T-helper 2 cell treated with Interferon-gamma antibody and Interleukin-4, amounts not matched to agents 5 μg/mL and 100 μg/mL, for 36 hours (primary cell): ENCODE measurements at regions not wholly inside any gene's neighbourhood (a gene's known extent, or its start where the extent isn't known, plus 50 kb on each side); places are given as distances from the start of the nearest gene placed in this dataset.
"Not testable (repeated sequence)": the region's sequence is repeated elsewhere in the genome, so short reads cannot be mapped to it uniquely, and the experiment has no call there.

Experiments
- DNase-seq: peaks from one replicate; pipeline ENCODE4 v3.0.0; 2021; ENCODE audit warnings: low spot score
- H3K27ac Mint-ChIP-seq: one replicate; pipeline ENCODE4 v1.8.0; 2021; ENCODE audit warnings: mild to moderate bottlenecking, mixed read lengths
- H3K27me3 Mint-ChIP-seq: one replicate; pipeline ENCODE4 v1.8.0; 2021; ENCODE audit warnings: low read depth, mixed read lengths
- H3K36me3 Mint-ChIP-seq: one replicate; pipeline ENCODE4 v1.8.0; 2021; ENCODE audit warnings: low read depth, mixed read lengths
- H3K4me1 Mint-ChIP-seq: one replicate; pipeline ENCODE4 v1.8.0; 2021; ENCODE audit warnings: low read depth, mixed read lengths
- H3K4me3 Mint-ChIP-seq: one replicate; pipeline ENCODE4 v1.8.0; 2022; ENCODE audit warnings: mild to moderate bottlenecking, moderate library complexity, mixed read lengths
- H3K9me3 Mint-ChIP-seq: one replicate; pipeline ENCODE4 v1.8.0; 2021; ENCODE audit warnings: mixed read lengths

DNA sequence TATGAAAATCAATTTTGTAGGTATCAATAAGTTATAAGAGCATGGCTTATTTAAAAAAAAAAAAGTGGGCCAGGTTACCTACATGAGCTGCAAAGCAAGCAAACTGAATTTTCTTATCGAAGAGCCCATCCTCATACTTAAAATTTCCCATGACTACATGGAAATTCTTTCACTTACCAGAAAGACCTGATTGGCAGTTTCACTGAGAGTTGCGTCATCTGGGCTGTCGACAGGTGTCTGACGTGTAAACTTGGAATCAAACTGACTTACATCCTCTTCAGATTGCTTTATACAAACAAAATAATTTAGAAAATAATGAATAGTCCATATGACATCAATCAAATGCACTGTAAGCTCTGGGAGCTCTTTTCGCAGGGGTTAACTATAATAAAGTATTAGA is 149.1 kb upstream of the EFCAB3 start:
- H3K27ac Mint-ChIP-seq, H3K9me3 Mint-ChIP-seq, H3K4me3 Mint-ChIP-seq, DNase-seq, H3K4me1 Mint-ChIP-seq, H3K27me3 Mint-ChIP-seq, H3K36me3 Mint-ChIP-seq: not testable (repeated sequence)

DNA sequence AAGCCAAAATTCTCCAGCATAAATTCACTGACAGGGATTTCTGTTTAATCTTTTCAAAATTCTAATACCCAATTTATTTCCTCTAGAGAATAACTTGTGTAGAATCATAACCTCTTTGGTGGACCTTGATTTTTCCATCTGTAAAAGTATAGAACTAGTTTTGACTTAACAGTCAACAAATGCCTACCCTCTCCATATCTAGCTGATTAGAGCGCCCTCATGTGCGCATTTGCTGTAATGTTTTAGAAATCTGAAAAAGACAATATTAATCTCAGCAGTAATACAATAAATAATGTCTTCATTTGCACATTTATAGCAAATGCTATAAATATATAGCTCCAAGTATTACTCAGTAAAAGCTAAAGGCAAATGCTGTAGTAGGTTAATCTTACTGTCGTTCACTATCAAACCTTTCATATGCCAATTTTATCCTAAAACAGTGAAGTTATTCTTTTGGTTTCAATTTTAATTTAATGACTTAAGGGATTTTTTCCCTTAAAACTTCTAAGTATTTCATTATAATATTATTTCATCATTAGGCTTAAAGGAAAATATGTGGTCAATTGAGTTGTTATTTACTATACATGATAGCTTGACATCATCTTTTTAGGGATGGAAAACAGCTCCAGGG is 153.6 kb upstream of the EFCAB3 start:
- H3K36me3 Mint-ChIP-seq, DNase-seq, H3K27me3 Mint-ChIP-seq, H3K27ac Mint-ChIP-seq, H3K4me3 Mint-ChIP-seq, H3K4me1 Mint-ChIP-seq, H3K9me3 Mint-ChIP-seq: not testable (repeated sequence)

- not testable (repeated sequence) for H3K4me1 Mint-ChIP-seq, DNase-seq, H3K27me3 Mint-ChIP-seq, H3K4me3 Mint-ChIP-seq, H3K27ac Mint-ChIP-seq, H3K9me3 Mint-ChIP-seq, H3K36me3 Mint-ChIP-seq
These were observed 156.8 kb upstream of the EFCAB3 start for GRCh38 chr17:62223585-62223984.

DNA sequence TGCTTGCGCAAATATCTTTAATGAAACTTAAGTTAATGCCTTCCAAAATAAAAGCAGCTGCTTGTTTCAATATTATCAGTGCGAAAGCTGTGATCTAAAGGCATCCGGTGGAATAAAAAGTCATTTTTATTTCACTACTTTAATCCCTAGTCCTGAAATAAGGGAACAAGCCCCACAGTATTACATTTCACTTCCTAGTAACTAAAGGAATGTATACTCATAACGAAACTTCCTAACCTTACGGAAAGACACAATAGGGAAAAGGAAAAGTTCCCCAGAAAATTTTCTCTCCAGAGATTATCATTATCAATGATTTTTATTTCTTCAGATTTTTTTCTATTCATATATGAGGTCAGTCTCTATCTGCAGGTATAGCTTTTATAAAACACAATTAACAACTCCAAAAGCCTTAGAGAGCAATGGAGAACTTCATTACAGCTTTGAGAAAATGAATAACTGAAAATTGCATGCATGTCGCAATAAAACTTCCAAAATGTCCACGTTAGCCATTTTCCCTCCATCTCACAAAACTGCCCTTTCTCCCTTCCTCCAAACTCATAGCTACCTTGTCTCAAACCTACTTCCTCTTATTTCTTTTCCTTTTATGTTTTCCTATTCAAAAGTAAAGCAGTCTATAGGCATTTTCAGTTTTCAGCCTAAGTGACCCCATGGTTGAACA is 154.3 kb upstream of the MED13 start:
- Mint-ChIP-seq H3K4me3 (no peak overlapping the region), H3K4me1 (no peaks in the 10 kb centered on the region), H3K9me3 (no peaks in the 10 kb centered on the region), H3K27ac (no peak overlapping the region), H3K27me3 (peaks cover 9% of the 10 kb centered on the region), H3K36me3 (no peaks in the 10 kb centered on the region)
- no peak for DNase-seq

DNA sequence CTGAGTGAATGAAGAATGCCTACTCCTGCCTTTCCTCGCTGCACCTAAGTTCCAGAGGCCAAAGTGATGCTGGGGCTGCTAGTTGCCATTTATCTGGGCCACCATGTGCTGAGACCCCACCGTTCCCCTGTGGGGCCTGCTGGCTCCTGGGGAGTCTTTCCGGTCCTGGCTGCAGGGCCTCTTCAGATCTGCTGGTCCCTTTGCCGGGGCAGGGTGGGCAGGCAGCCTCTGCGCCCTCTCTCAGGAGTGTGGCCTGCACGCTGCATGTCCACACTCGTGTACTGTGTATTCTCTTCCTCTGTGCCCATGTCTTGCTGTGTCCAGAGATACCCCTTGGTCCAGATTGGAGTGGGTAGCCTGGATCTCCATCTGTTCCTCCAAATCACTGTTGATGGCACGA is 151.8 kb upstream of the MED13 start:
- Mint-ChIP-seq H3K4me1 (no peaks in the 10 kb centered on the region), H3K27me3 (peaks cover 11% of the 10 kb centered on the region), H3K9me3 (no peaks in the 10 kb centered on the region)

GRCh38 chr17:62215891-62216290 is 150.8 kb upstream of the MED13 start:
- not testable (repeated sequence) for DNase-seq, H3K36me3 Mint-ChIP-seq, H3K9me3 Mint-ChIP-seq, H3K4me3 Mint-ChIP-seq, H3K4me1 Mint-ChIP-seq, H3K27ac Mint-ChIP-seq
- H3K27me3 Mint-ChIP-seq, result peaks cover 11% of the 10 kb centered on the region

More for the DNA sequence above, 151.8 kb upstream of the MED13 start:
- DNase-seq, result no peak
- H3K27ac Mint-ChIP-seq, result no peak overlapping the region
- no peak overlapping the region for H3K4me3 Mint-ChIP-seq
- H3K36me3 Mint-ChIP-seq, result no peaks in the 10 kb centered on the region

DNA sequence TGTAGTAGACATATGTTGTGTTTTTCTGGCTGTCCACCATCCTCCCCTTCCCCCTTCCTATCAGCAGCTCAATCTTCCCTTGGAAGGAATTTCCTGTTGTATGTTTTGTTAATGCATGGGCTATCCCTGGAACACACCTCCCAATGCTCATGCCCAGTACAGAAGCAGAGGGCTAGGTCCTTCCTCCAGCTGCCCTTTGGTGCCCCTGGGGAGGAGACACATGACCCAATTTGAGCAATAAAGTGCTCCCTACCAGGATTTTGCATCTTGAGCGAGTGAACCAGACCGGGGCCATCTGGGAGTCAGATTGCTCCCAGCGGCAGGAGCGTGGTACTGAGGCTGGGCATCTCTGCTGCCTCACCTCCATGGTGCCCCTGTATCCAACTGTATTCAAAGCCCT is 141.5 kb upstream of the MED13 start:
- Mint-ChIP-seq H3K4me1 (no peaks in the 10 kb centered on the region), H3K4me3 (no peak overlapping the region), H3K27me3 (peaks cover 3% of the 10 kb centered on the region), H3K27ac (no peak overlapping the region), H3K9me3 (no peaks in the 10 kb centered on the region), H3K36me3 (no peaks in the 10 kb centered on the region)
- DNase-seq, result no peak

DNA sequence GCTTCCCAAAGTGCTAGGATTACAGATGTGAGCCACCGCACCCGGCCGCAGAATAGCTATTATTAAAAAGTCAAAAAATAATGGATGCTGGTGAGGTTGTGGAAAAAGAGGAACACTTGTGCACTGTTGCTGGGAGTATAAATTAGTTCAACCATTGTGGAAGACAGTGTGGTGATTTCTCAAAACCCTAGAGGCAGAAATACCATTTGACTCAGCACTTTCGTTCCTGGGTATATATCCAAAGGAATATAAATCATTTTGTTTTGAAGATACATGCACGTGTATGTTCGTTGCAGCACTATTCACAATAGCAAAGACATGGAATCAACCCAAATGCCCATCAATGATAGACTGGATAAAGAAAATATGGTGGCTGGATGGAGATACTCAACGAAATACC is 132.1 kb upstream of the MED13 start:
- H3K27ac Mint-ChIP-seq, H3K36me3 Mint-ChIP-seq, DNase-seq, H3K9me3 Mint-ChIP-seq, H3K4me3 Mint-ChIP-seq, H3K4me1 Mint-ChIP-seq: not testable (repeated sequence)
- peaks cover 11% of the 10 kb centered on the region for H3K27me3 Mint-ChIP-seq

- not testable (repeated sequence) for H3K9me3 Mint-ChIP-seq, H3K4me1 Mint-ChIP-seq, DNase-seq, H3K4me3 Mint-ChIP-seq, H3K27ac Mint-ChIP-seq, H3K36me3 Mint-ChIP-seq
- H3K27me3 Mint-ChIP-seq, result peaks cover 11% of the 10 kb centered on the region
These were observed 131.5 kb upstream of the MED13 start for GRCh38 chr17:62196587-62196986.

- no peak for DNase-seq
- no peak overlapping the region for H3K4me3 Mint-ChIP-seq
- peaks cover 4% of the 10 kb centered on the region for H3K4me1 Mint-ChIP-seq
- no peaks in the 10 kb centered on the region for H3K36me3 Mint-ChIP-seq
- no peaks in the 10 kb centered on the region for H3K9me3 Mint-ChIP-seq
- H3K27ac Mint-ChIP-seq, result no peak overlapping the region
- H3K27me3 Mint-ChIP-seq, result peaks cover 14% of the 10 kb centered on the region
These were observed 129.3 kb upstream of the MED13 start for GRCh38 chr17:62194401-62194800.

DNA sequence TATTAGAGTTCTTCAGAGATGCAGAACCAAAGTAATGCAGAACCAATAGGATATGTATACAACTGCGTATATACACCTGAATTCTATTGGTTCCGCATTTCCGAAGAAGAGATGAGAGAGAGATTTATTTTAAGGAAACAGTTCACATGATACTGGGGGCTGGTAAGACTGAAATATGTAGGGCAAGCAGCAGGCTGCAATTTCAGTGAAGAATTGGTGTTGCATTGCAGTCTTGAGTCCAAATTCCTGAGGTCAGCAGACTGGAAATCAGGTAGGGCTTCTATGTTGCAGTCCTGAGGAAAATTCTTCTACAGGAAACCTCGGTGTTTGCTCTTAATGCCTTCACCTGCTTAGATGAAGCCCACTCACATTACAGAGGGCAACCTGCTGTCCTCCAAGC is 128.2 kb upstream of the MED13 start:
- H3K27ac Mint-ChIP-seq, result no peak overlapping the region
- H3K4me3 Mint-ChIP-seq, result no peak overlapping the region
- no peak for DNase-seq
- peaks cover 4% of the 10 kb centered on the region for H3K4me1 Mint-ChIP-seq
- H3K9me3 Mint-ChIP-seq, result no peaks in the 10 kb centered on the region
- H3K36me3 Mint-ChIP-seq, result no peaks in the 10 kb centered on the region
- H3K27me3 Mint-ChIP-seq, result peaks cover 14% of the 10 kb centered on the region

GRCh38 chr17:62191390-62192361 is 126.6 kb upstream of the MED13 start:
- H3K4me1 Mint-ChIP-seq, result peaks cover 4% of the 10 kb centered on the region
- H3K27me3 Mint-ChIP-seq, result peaks cover 14% of the 10 kb centered on the region
- H3K27ac Mint-ChIP-seq, result no peak overlapping the region
- H3K36me3 Mint-ChIP-seq, result no peaks in the 10 kb centered on the region
- no peak overlapping the region for H3K4me3 Mint-ChIP-seq
- DNase-seq, result no peak
- H3K9me3 Mint-ChIP-seq, result no peaks in the 10 kb centered on the region

GRCh38 chr17:62189377-62189776 is 124.3 kb upstream of the MED13 start:
- H3K4me3 Mint-ChIP-seq, result no peak overlapping the region
- H3K27ac Mint-ChIP-seq, result no peak overlapping the region
- H3K9me3 Mint-ChIP-seq, result no peaks in the 10 kb centered on the region
- H3K36me3 Mint-ChIP-seq, result no peaks in the 10 kb centered on the region
- peaks cover 4% of the 10 kb centered on the region for H3K4me1 Mint-ChIP-seq
- DNase-seq, result no peak
- peaks cover 5% of the 10 kb centered on the region for H3K27me3 Mint-ChIP-seq

GRCh38 chr17:62188713-62189112 is 123.6 kb upstream of the MED13 start:
- Mint-ChIP-seq H3K4me1 (peaks cover 4% of the 10 kb centered on the region), H3K4me3 (no peak overlapping the region), H3K27ac (no peak overlapping the region), H3K27me3 (peaks cover 5% of the 10 kb centered on the region), H3K9me3 (no peaks in the 10 kb centered on the region), H3K36me3 (no peaks in the 10 kb centered on the region)
- no peak for DNase-seq
